DND-41 (cell line): ENCODE measurements at regions not wholly inside any gene's neighbourhood (a gene's known extent, or its start where the extent isn't known, plus 50 kb on each side); places are given as distances from the start of the nearest gene placed in this dataset.

Source experiments
- EZH2 ChIP-seq: IDR thresholded peaks from 3 replicates; pipeline ENCODE4 v1.6.1; 2012; ENCODE audit warnings: borderline replicate concordance, low read depth, mild to moderate bottlenecking, moderate library complexity, low read length, inconsistent platforms; ENCODE audit not compliant: severe bottlenecking
- TF ChIP-seq, protein P1 (sequence below): IDR thresholded peaks from 2 replicates; pipeline ENCODE4 v1.5.1; 2012; ENCODE audit warnings: borderline replicate concordance, low read length, moderate library complexity, mild to moderate bottlenecking; ENCODE audit not compliant: poor library complexity, severe bottlenecking; ENCODE audit errors: extremely low read depth

DNA sequence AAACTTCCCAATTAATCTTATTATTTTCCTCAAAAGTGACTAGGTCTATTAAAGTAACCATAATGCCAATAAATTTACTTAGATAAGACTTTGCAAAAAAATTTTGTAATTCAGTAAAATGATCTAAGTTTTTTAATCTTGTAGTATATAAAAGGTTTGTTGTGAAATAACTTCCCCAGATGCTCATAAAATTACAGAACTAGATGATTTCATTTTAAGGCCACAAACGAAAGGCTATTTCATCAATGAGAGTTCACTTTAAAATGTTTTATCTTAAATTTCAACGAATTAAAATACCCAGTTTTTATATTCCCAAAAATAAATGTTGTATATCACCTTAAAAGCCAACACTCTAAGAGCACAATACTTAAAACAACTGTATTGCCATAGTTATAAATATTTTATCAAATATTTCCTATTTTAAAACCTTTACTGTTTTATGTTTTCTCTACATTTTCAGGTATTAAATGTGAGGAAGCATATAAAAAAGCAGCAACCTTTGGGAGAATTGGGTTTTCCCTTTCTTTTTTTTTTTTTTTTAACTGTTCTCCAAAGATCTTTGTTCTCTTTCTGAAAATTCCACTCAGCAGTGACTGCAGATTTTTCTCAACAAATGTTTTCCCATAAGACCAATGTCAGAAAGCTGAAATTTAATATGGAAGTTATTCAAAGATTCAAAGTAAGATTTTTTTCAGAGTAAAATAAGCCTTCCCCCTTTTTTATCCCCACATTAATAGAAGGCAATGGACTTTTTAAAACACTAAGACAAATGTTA is 169.9 kb downstream of the CYB561 start:
- TF ChIP-seq, protein P1, sequence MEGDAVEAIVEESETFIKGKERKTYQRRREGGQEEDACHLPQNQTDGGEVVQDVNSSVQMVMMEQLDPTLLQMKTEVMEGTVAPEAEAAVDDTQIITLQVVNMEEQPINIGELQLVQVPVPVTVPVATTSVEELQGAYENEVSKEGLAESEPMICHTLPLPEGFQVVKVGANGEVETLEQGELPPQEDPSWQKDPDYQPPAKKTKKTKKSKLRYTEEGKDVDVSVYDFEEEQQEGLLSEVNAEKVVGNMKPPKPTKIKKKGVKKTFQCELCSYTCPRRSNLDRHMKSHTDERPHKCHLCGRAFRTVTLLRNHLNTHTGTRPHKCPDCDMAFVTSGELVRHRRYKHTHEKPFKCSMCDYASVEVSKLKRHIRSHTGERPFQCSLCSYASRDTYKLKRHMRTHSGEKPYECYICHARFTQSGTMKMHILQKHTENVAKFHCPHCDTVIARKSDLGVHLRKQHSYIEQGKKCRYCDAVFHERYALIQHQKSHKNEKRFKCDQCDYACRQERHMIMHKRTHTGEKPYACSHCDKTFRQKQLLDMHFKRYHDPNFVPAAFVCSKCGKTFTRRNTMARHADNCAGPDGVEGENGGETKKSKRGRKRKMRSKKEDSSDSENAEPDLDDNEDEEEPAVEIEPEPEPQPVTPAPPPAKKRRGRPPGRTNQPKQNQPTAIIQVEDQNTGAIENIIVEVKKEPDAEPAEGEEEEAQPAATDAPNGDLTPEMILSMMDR: no peak
- no peak for TF ChIP-seq EZH2
